ENCODE measurements at regions not wholly inside any gene's neighbourhood (a gene's known extent, or its start where the extent isn't known, plus 50 kb on each side); places are given as distances from the start of the nearest gene placed in this dataset.

DNA sequence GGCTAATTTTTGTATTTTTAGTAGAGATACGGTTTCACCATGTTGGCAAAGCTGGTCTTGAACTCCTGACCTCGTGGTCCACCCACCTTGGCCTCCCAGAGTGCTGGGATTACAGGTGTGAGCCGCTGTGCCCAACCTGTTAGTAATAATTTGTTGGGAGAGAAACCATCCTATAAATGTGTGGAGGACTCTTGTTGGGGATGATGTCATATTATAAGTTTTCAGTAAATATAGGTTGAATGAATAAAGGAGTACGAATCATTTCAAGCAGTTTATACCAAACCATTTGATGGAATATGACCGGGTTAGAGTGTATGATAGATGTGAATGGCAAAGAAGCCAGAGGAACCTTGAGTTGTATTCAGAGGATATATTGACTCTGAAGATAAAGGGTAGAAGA lies 240.8 kb downstream of the SAMD5 start:
- TF ChIP-seq, protein P1, sequence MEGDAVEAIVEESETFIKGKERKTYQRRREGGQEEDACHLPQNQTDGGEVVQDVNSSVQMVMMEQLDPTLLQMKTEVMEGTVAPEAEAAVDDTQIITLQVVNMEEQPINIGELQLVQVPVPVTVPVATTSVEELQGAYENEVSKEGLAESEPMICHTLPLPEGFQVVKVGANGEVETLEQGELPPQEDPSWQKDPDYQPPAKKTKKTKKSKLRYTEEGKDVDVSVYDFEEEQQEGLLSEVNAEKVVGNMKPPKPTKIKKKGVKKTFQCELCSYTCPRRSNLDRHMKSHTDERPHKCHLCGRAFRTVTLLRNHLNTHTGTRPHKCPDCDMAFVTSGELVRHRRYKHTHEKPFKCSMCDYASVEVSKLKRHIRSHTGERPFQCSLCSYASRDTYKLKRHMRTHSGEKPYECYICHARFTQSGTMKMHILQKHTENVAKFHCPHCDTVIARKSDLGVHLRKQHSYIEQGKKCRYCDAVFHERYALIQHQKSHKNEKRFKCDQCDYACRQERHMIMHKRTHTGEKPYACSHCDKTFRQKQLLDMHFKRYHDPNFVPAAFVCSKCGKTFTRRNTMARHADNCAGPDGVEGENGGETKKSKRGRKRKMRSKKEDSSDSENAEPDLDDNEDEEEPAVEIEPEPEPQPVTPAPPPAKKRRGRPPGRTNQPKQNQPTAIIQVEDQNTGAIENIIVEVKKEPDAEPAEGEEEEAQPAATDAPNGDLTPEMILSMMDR (IDR thresholded peaks at IDR 0.05; ENCODE audit: low read depth, low read length, missing control alignments), result no peak
- no peak overlapping the region for H3K4me3 ChIP-seq (ENCODE audit: low read depth, low read length)
- DNase-seq (ENCODE audit: low read depth), result no peak

GRCh38 chr6:147750413-147750812 lies 241.9 kb downstream of the SAMD5 start:
- DNase-seq (ENCODE audit: low read depth), result no peak
- no peak overlapping the region for H3K4me3 ChIP-seq (ENCODE audit: low read depth, low read length)
- TF ChIP-seq, protein P1 (IDR thresholded peaks at IDR 0.05; ENCODE audit: low read depth, low read length, missing control alignments), result no peak

DNA sequence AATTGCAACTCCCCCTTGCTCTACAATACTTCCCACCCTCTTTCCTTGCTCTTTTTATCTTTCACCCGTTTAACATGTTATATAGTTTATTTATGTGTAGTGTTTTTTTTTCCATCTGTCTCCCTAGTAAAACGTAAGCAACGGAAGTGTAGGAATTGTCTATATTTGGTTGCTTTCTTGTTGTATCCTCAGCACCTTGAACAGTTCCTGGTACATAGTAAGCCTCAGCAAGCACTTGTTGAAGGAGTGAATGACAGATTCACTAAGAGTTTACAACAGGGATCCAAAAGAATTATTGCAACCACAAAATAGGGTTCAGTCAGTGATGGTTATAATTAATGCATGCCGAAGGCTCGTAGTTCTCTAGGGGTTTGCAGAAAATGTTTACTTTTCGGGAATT lies 242.7 kb downstream of the SAMD5 start:
- TF ChIP-seq, protein P1 (IDR thresholded peaks at IDR 0.05; ENCODE audit: low read depth, low read length, missing control alignments), result no peak

DNA sequence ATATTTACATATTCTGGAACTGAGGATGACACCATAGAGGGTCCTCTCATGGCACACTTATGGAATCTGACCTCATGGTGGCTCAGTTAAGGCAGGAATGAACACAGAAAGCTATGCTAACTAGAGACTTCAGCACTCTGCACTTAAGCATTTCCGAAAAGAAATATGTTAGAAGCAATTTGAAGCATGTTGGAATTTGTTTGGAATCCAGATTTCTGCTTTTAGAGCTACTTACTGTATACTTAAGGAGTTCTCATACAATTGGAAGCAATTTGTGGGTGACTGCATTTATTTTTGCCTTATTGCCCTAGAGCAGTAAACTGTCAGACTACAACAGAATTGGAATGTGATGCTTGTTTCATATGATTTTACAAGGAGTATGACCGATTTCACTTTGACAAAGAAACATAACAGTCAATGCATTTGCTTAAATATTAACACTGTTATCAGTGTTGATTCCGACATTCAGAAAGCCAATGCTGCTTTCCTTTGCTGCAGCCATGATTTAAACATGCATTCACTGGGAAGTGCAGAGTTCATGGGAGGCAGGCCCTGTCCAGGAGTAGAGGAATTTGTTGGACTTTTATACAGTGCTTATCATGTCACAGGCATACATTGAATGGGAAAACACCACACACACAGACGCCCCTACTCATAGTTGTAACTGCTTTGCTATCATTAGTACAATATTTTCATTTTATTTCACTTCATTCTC lies 244.4 kb downstream of the SAMD5 start:
- TF ChIP-seq, protein P1 (IDR thresholded peaks at IDR 0.05; ENCODE audit: low read depth, low read length, missing control alignments), result no peak
- DNase-seq (ENCODE audit: low read depth), result no peak
- H3K4me3 ChIP-seq (ENCODE audit: low read depth, low read length), result no peak overlapping the region

More for the DNA sequence above, 242.7 kb downstream of the SAMD5 start:
- no peak for DNase-seq (ENCODE audit: low read depth)
- H3K4me3 ChIP-seq (ENCODE audit: low read depth, low read length), result no peak overlapping the region

DNA sequence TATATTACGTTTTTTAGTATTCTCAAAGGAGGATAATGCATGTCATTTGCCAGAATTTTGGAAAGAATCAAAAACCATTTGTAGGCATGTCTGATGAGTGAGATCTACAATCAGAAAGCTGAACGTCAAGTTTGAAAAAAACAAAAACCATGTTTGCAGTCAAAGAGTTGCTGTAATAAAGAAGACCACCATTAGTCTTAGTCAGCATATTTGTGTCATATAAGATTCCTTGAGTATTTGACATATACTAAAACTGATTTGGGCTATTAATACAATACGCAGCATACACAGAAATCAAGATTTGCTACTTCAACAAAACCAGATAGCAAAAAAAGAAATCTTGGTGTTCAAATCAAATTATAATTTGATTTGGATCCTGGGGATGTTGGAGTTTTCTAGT lies 247.5 kb downstream of the SAMD5 start:
- TF ChIP-seq, protein P1 (IDR thresholded peaks at IDR 0.05; ENCODE audit: low read depth, low read length, missing control alignments), result no peak
- no peak overlapping the region for H3K4me3 ChIP-seq (ENCODE audit: low read depth, low read length)
- DNase-seq (ENCODE audit: low read depth), result no peak

DNA sequence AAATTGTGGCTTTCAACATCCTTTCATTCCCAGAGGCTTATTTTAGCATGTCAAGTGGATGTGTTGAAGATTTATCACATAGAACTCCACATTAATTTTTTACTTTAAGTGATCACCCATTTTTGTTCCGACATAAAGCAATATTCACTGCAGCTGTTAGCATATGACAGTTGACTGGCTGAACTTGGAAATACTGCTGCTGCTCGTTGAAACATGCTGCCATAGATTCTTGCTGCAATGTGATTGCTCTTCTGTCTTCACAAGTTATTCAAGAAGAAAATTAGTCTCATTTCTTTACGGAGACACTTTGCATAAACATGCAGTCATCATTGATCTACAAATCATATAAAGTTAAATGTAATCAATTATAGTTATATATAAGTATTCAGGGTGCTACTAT lies 248.4 kb downstream of the SAMD5 start:
- no peak overlapping the region for H3K4me3 ChIP-seq (ENCODE audit: low read depth, low read length)
- TF ChIP-seq, protein P1 (IDR thresholded peaks at IDR 0.05; ENCODE audit: low read depth, low read length, missing control alignments), result no peak
- no peak for DNase-seq (ENCODE audit: low read depth)

GRCh38 chr6:147757291-147757690 lies 248.8 kb downstream of the SAMD5 start:
- TF ChIP-seq, protein P1 (IDR thresholded peaks at IDR 0.05; ENCODE audit: low read depth, low read length, missing control alignments), result no peak
- H3K4me3 ChIP-seq (ENCODE audit: low read depth, low read length), result no peak overlapping the region
- no peak for DNase-seq (ENCODE audit: low read depth)

Measured in GM12864 (cell line).